ENCODE measurements at regions not wholly inside any gene's neighbourhood (a gene's known extent, or its start where the extent isn't known, plus 50 kb on each side); places are given as distances from the start of the nearest gene placed in this dataset.
"Not testable (repeated sequence)": the region's sequence is repeated elsewhere in the genome, so short reads cannot be mapped to it uniquely, and the experiment has no call there.

GRCh38 chr2:144912206-144912605 is 392.3 kb upstream of the ZEB2 start:
- DNase-seq: no peak

GRCh38 chr2:144905956-144906355 is 386.0 kb upstream of the ZEB2 start:
- DNase-seq: no peak

GRCh38 chr2:144904612-144905011 is 384.7 kb upstream of the ZEB2 start:
- DNase-seq: no peak

- not testable (repeated sequence) for DNase-seq
Measured at GRCh38 chr2:144903045-144903444, 383.1 kb upstream of the ZEB2 start.

- not testable (repeated sequence) for DNase-seq
Measured at GRCh38 chr2:144901386-144901785, 381.5 kb upstream of the ZEB2 start.

- no peak for DNase-seq
Measured at GRCh38 chr2:144896341-144896740, 376.4 kb upstream of the ZEB2 start.

- peak in 2 of 3 donors; percentile 24 to 60 for DNase-seq
Measured at GRCh38 chr2:144894612-144895599, 375.0 kb upstream of the ZEB2 start.

GRCh38 chr2:144893464-144893863 is 373.5 kb upstream of the ZEB2 start:
- no peak for DNase-seq

- DNase-seq: no peak
Measured at GRCh38 chr2:144890828-144891227, 370.9 kb upstream of the ZEB2 start.

- DNase-seq: no peak
Measured at GRCh38 chr2:144889348-144889747, 369.4 kb upstream of the ZEB2 start.

- DNase-seq: peak; percentile 26 to 74 (median 54)
Measured at GRCh38 chr2:144886862-144887261, 366.9 kb upstream of the ZEB2 start.

- DNase-seq: no peak
Measured at GRCh38 chr2:144877893-144878292, 358.0 kb upstream of the ZEB2 start.

GRCh38 chr2:144876013-144876412 is 356.1 kb upstream of the ZEB2 start:
- peak in 1 of 3 donors; percentile 79 for DNase-seq

GRCh38 chr2:144875290-144875969 is 355.5 kb upstream of the ZEB2 start:
- peak in 1 of 3 donors; percentile 36 for DNase-seq

- no peak for DNase-seq
Measured at GRCh38 chr2:144865670-144866069, 345.8 kb upstream of the ZEB2 start.

- peak in 1 of 3 donors; percentile 30 for DNase-seq
Measured at GRCh38 chr2:144859716-144860115, 339.8 kb upstream of the ZEB2 start.

GRCh38 chr2:144858211-144858610 is 338.3 kb upstream of the ZEB2 start:
- DNase-seq: peak in 1 of 3 donors; percentile 38

GRCh38 chr2:144854596-144854995 is 334.7 kb upstream of the ZEB2 start:
- DNase-seq: no peak

GRCh38 chr2:144849612-144850011 is 329.7 kb upstream of the ZEB2 start:
- no peak for DNase-seq

- DNase-seq: no peak
Measured at GRCh38 chr2:144848423-144848822, 328.5 kb upstream of the ZEB2 start.

- no peak for DNase-seq
Measured at GRCh38 chr2:144847347-144848080, 327.6 kb upstream of the ZEB2 start.
